ENCODE measurements at regions not wholly inside any gene's neighbourhood (a gene's known extent, or its start where the extent isn't known, plus 50 kb on each side); places are given as distances from the start of the nearest gene placed in this dataset.

- Histone ChIP-seq H3K4me1 (ENCODE audit: control insufficient read depth in 2 of 3, insufficient read depth in 2 of 3, low read depth in 1 of 3, low read length in 3 of 3) (no peaks in the 10 kb centered on the region), H3K36me3 (ENCODE audit: control insufficient read depth in 2 of 3, insufficient read depth in 3 of 3, low read length in 3 of 3) (no peaks in the 10 kb centered on the region), H3K27ac (ENCODE audit: low read depth in 2 of 2, low read length in 2 of 2) (no peak overlapping the region), H3K4me3 (ENCODE audit: low read length in 3 of 3) (no peak overlapping the region), H3K9me3 (ENCODE audit: control insufficient read depth in 2 of 3, insufficient read depth in 1 of 3, low read length in 3 of 3) (no peaks in the 10 kb centered on the region), H3K9ac (ENCODE audit: low read length in 3 of 3) (no peak overlapping the region), H3K27me3 (ENCODE audit: control insufficient read depth, insufficient read depth, low read length) (no peaks in the 10 kb centered on the region)
- no peak for TF ChIP-seq CTCF (IDR thresholded peaks at IDR 0.05; ENCODE audit: borderline replicate concordance, extremely low read depth, insufficient read depth)
- FAIRE-seq, result no peak
- DNase-seq, result peak in 4 of 5 donors; percentile 24 to 67 (median 52)
- intact Hi-C loops (cut with DNase I), result no loop called here
Measured at GRCh38 chr21:26280775-26281174, 110.2 kb upstream of the APP start.

GRCh38 chr21:26280148-26280547 is 109.6 kb upstream of the APP start:
- no peak overlapping the region for H3K27ac ChIP-seq (ENCODE audit: low read depth in 2 of 2, low read length in 2 of 2)
- H3K4me3 ChIP-seq (ENCODE audit: low read length in 3 of 3), result no peak overlapping the region
- H3K36me3 ChIP-seq (ENCODE audit: control insufficient read depth in 2 of 3, insufficient read depth in 3 of 3, low read length in 3 of 3), result no peaks in the 10 kb centered on the region
- H3K9me3 ChIP-seq (ENCODE audit: control insufficient read depth in 2 of 3, insufficient read depth in 1 of 3, low read length in 3 of 3), result peaks cover 0 to 2% (median 0%) of the 10 kb centered on the region in 3 donors
- H3K4me1 ChIP-seq (ENCODE audit: control insufficient read depth in 2 of 3, insufficient read depth in 2 of 3, low read depth in 1 of 3, low read length in 3 of 3), result no peaks in the 10 kb centered on the region
- DNase-seq (no peak), FAIRE-seq (no peak)
- intact Hi-C loops (cut with DNase I), result no loop called here
- TF ChIP-seq CTCF (IDR thresholded peaks at IDR 0.05; ENCODE audit: borderline replicate concordance, extremely low read depth, insufficient read depth), result no peak
- H3K27me3 ChIP-seq (ENCODE audit: control insufficient read depth, insufficient read depth, low read length), result no peaks in the 10 kb centered on the region
- no peak overlapping the region for H3K9ac ChIP-seq (ENCODE audit: low read length in 3 of 3)

GRCh38 chr21:26275801-26276200 is 105.2 kb upstream of the APP start:
- H3K9me3 ChIP-seq (ENCODE audit: control insufficient read depth in 2 of 3, insufficient read depth in 1 of 3, low read length in 3 of 3), result peaks cover 0 to 33% (median 9%) of the 10 kb centered on the region in 3 donors

More at GRCh38 chr21:26275801-26276200, 105.2 kb upstream of the APP start:
- TF ChIP-seq CTCF (IDR thresholded peaks at IDR 0.05; ENCODE audit: borderline replicate concordance, extremely low read depth, insufficient read depth), result no peak
- DNase-seq (no peak), FAIRE-seq (no peak)
- Histone ChIP-seq H3K9ac (ENCODE audit: low read length in 3 of 3) (no peak overlapping the region), H3K27me3 (ENCODE audit: control insufficient read depth, insufficient read depth, low read length) (no peaks in the 10 kb centered on the region), H3K4me3 (ENCODE audit: low read length in 3 of 3) (no peak overlapping the region), H3K36me3 (ENCODE audit: control insufficient read depth in 2 of 3, insufficient read depth in 3 of 3, low read length in 3 of 3) (no peaks in the 10 kb centered on the region), H3K4me1 (ENCODE audit: control insufficient read depth in 2 of 3, insufficient read depth in 2 of 3, low read depth in 1 of 3, low read length in 3 of 3) (no peaks in the 10 kb centered on the region), H3K27ac (ENCODE audit: low read depth in 2 of 2, low read length in 2 of 2) (no peak overlapping the region)
- intact Hi-C loops (cut with DNase I), result no loop called here

Data from kidney (tissue), 13 donors.